GM12878 (cell line): ENCODE measurements at regions not wholly inside any gene's neighbourhood (a gene's known extent, or its start where the extent isn't known, plus 50 kb on each side); places are given as distances from the start of the nearest gene placed in this dataset.

Experiments
- ATAC-seq: fragments of 200-7000 bp; cut with Tn5 transposase; 3 replicates; pipeline ENCODE4 v1.9.1; 2020; ENCODE audit warnings: mild to moderate bottlenecking, moderate library complexity
- BruUV-seq: library from RNA; stranded (reverse); fragments of 400-500 nt; replicated peaks from 2 replicates; lab custom pipeline; 2021; lab: Mats Ljungman, UMichigan
- CTCF ChIA-PET: fragments of 300-600 bp; sonication (Branson Sonifier 250); formaldehyde crosslinking; extraction: SDS; loops from one replicate; lab custom pipeline; 2021; ENCODE audit warnings: inconsistent platforms; lab: Yijun Ruan, JAX
- POLR2A ChIA-PET: fragments of 350-600 bp; formaldehyde crosslinking; extraction: SDS; loops from one replicate; lab custom pipeline; 2021; ENCODE audit warnings: inconsistent platforms; lab: Charles Lee
- RAD21 ChIA-PET: fragments of 300-600 bp; sonication (Branson Sonifier 250); formaldehyde crosslinking; loops from one replicate; lab custom pipeline; 2023; ENCODE audit warnings: antibody characterized with exemption; ENCODE audit not compliant: unreplicated experiment; lab: Charles Lee
- SMC1A ChIA-PET: fragments of 300-600 bp; sonication (Branson Sonifier 250); formaldehyde crosslinking; loops from one replicate; lab custom pipeline; 2023; ENCODE audit not compliant: unreplicated experiment, uncharacterized antibody; lab: Charles Lee
- DNase-seq: peaks from one replicate; pipeline ENCODE4 v3.0.0-alpha.2; 2011; ENCODE audit warnings: low read depth, low spot score
- FAIRE-seq: peaks from 3 replicates; lab custom pipeline; 2011; peaks lifted over from hg19 to GRCh38; lab: Jason Lieb, UNC
- H2AFZ ChIP-seq: 2 replicates; pipeline ENCODE4 v1.6.0; 2011; ENCODE audit warnings: low read depth, low read length, control low read depth; ENCODE audit not compliant: control insufficient read depth
- H3K27ac ChIP-seq: 2 replicates; pipeline ENCODE4 v1.5.1; 2011; ENCODE audit warnings: control low read depth; ENCODE audit not compliant: control insufficient read depth, insufficient read depth
- H3K27me3 ChIP-seq, 2 experiments: replicated peaks in 1 of 2; 2 replicates each; pipeline versions ENCODE4 v1.6.0 to v1.6.1; 2011; ENCODE audit warnings: low read length in 1 of 2; ENCODE audit not compliant: control insufficient read depth in 2 of 2, insufficient read depth in 2 of 2
- H3K36me3 ChIP-seq, 2 experiments: 2 replicates each; pipeline ENCODE4 v1.5.1; 2011; ENCODE audit warnings: low read length in 1 of 2; ENCODE audit not compliant: control insufficient read depth in 2 of 2, insufficient read depth in 2 of 2
- H3K4me1 ChIP-seq: 2 replicates; pipeline ENCODE4 v1.6.1; 2011; ENCODE audit warnings: mild to moderate bottlenecking, low read length, moderate library complexity, mixed read lengths; ENCODE audit not compliant: control insufficient read depth, insufficient read depth
- H3K4me2 ChIP-seq: 2 replicates; pipeline ENCODE4 v1.6.0; 2011; ENCODE audit warnings: control low read depth; ENCODE audit not compliant: control insufficient read depth, insufficient read depth
- H3K4me3 ChIP-seq: fragments of 200-600 bp; sonication (generic); 2 replicates; pipeline ENCODE4 v1.5.1; 2016
- H3K79me2 ChIP-seq: 2 replicates; pipeline ENCODE4 v1.6.0; 2011; ENCODE audit warnings: low read length; ENCODE audit not compliant: control insufficient read depth, insufficient read depth
- H3K9ac ChIP-seq: 2 replicates; pipeline ENCODE4 v1.8.0; 2011; ENCODE audit warnings: low read length, control low read depth, mixed read lengths; ENCODE audit not compliant: control insufficient read depth, insufficient read depth
- H3K9me3 ChIP-seq: replicated peaks from 3 replicates; pipeline ENCODE4 v1.5.1; 2011; ENCODE audit warnings: mild to moderate bottlenecking, low read length; ENCODE audit not compliant: control insufficient read depth, insufficient read depth
- H4K20me1 ChIP-seq: 2 replicates; pipeline ENCODE4 v1.6.0; 2011; ENCODE audit not compliant: control insufficient read depth, insufficient read depth
- CBX5 ChIP-seq: sonication (generic); IDR thresholded peaks from 2 replicates; pipeline ENCODE4 v1.6.1; 2016; ENCODE audit warnings: low read depth, moderate library complexity, mild to moderate bottlenecking, inconsistent platforms
- CEBPB ChIP-seq, 2 experiments: fragments of 150-350 bp in 1 of 2; IDR thresholded peaks; 2 replicates each; pipeline ENCODE4 v1.6.1; 2012 to 2014; ENCODE audit warnings: low read depth in 2 of 2, low read length in 2 of 2, borderline replicate concordance in 1 of 2, inconsistent platforms in 1 of 2
- CHD2 ChIP-seq: IDR thresholded peaks from 2 replicates; pipeline ENCODE4 v1.6.1; 2011; ENCODE audit warnings: low read depth, low read length, improper control_type of control experiment, borderline replicate concordance
- JUNB ChIP-seq: IDR thresholded peaks from 2 replicates; pipeline ENCODE4 v1.6.1; 2016; ENCODE audit warnings: antibody characterized with exemption, mild to moderate bottlenecking
- MTA2 ChIP-seq: fragments of 450-650 bp; IDR thresholded peaks from 2 replicates; pipeline ENCODE4 v1.6.1; 2016; ENCODE audit warnings: low read depth, mild to moderate bottlenecking, moderate library complexity
- NR2C1 ChIP-seq: fragments of 450-650 bp; IDR thresholded peaks from 2 replicates; pipeline ENCODE4 v1.6.1; 2017; ENCODE audit warnings: antibody characterized with exemption, mild to moderate bottlenecking, moderate library complexity
- PAX8 ChIP-seq: fragments of 450-650 bp; IDR thresholded peaks from 2 replicates; pipeline ENCODE4 v1.6.1; 2017; ENCODE audit warnings: mild to moderate bottlenecking, moderate library complexity
- RAD21 ChIP-seq: IDR thresholded peaks from 2 replicates; pipeline ENCODE4 v1.6.1; 2011; ENCODE audit warnings: mild to moderate bottlenecking, low read depth, low read length, moderate library complexity; ENCODE audit not compliant: insufficient read depth
- SREBF1 ChIP-seq: IDR thresholded peaks from 2 replicates; pipeline ENCODE4 v1.6.1; 2012; ENCODE audit warnings: mild to moderate bottlenecking, low read length
- SREBF2 ChIP-seq: IDR thresholded peaks from 2 replicates; pipeline ENCODE4 v1.6.1; 2012; ENCODE audit warnings: mild to moderate bottlenecking, low read length
- USF1 ChIP-seq: IDR thresholded peaks from 2 replicates; pipeline ENCODE4 v1.6.1; 2011; ENCODE audit warnings: borderline replicate concordance, low read depth, mild to moderate bottlenecking, moderate library complexity, mixed read lengths, low read length; ENCODE audit not compliant: insufficient read depth; ENCODE audit errors: extremely low read length
- WRNIP1 ChIP-seq: IDR thresholded peaks from 2 replicates; pipeline ENCODE4 v1.6.1; 2011; ENCODE audit warnings: low read depth, low read length, improper control_type of control experiment, borderline replicate concordance
- ZBTB11 ChIP-seq: fragments of 450-650 bp; formaldehyde crosslinking; IDR thresholded peaks from 2 replicates; pipeline ENCODE4 v1.5.0; 2022; ENCODE audit warnings: mild to moderate bottlenecking, missing genetic modification characterization
- ZNF207 ChIP-seq: fragments of 450-650 bp; IDR thresholded peaks from 2 replicates; pipeline ENCODE4 v1.6.1; 2014; ENCODE audit warnings: antibody characterized with exemption, mild to moderate bottlenecking, borderline replicate concordance
- WGBS: methylation state at CpG from one replicate; pipeline ENCODE4 v1.1.6; 2016; ENCODE audit warnings: low lambda C conversion rate; ENCODE audit not compliant: insufficient replicate concordance, insufficient coverage; ENCODE audit errors: missing lambda C conversion rate; 5-methylcytosine and 5-hydroxymethylcytosine counted together
- in situ Hi-C: fragments of 300-500 bp; cut with MboI; formaldehyde crosslinking; loops from 9 replicates; pipeline ENCODE4 v1.14.3; 2018; ENCODE audit warnings: mixed read lengths
- intact Hi-C: fragments of 100-400 bp; cut with micrococcal nuclease; formaldehyde crosslinking; loops from one replicate; pipeline ENCODE4 v1.14.2; 2022; ENCODE audit not compliant: unreplicated experiment

GRCh38 chr18:72324677-72325076 lies 219.5 kb downstream of the CBLN2 start:
- Histone ChIP-seq H3K9me3 (no peaks in the 10 kb centered on the region), H3K36me3 (no peaks in the 10 kb centered on the region), H3K27me3 (no peaks in the 10 kb centered on the region), H3K27ac (no peak overlapping the region), H3K4me2 (no peak overlapping the region), H3K9ac (no peak overlapping the region), H4K20me1 (no peaks in the 10 kb centered on the region), H3K4me3 (no peak overlapping the region), H3K79me2 (no peaks in the 10 kb centered on the region)
- DNase-seq (no peak), ATAC-seq (no peak), FAIRE-seq (no peak)
- 0% methylated on average over 4 of the region's 4 CpGs for WGBS
- BruUV-seq, result no TSS peak
- intact Hi-C loops (loop anchor here (1.0 kb wide), 1 partner anchor 41 kb away; no protein-coding TSS in a partner anchor), in situ Hi-C loops (no loop called here)
- ChIA-PET POLR2A (no interaction called here), SMC1A (interaction anchor here (0.7 to 1.4 kb wide), 5 partner anchors 13 to 237 kb away, joined by 3 to 5 read pairs (median 3); no protein-coding TSS in a partner anchor), CTCF (interaction anchor here (0.8 to 1.1 kb wide), 2 partner anchors 10 to 26 kb away, joined by 3 read pairs; no protein-coding TSS in a partner anchor)
- TF ChIP-seq ZNF207 (no peak), ZBTB11 (CRISPR knock-in tag) (no peak)
- TF ChIP-seq, all 136 proteins: peak for 0
- Histone ChIP-seq H3K4me1 (no peaks in the 10 kb centered on the region), H2AFZ (no peak overlapping the region)
- RAD21 ChIA-PET, result interaction anchor here (0.6 to 1.0 kb wide), 2 partner anchors 19 to 58 kb away, joined by 3 read pairs; no protein-coding TSS in a partner anchor

GRCh38 chr18:72316497-72316896 lies 227.6 kb downstream of the CBLN2 start:
- DNase-seq, result no peak
- FAIRE-seq, result no peak
- no peaks in the 10 kb centered on the region for H3K79me2 ChIP-seq
- no peak overlapping the region for H2AFZ ChIP-seq
- no TSS peak for BruUV-seq
- intact Hi-C loops, result no loop called here
- H3K9ac ChIP-seq, result no peak overlapping the region
- in situ Hi-C loops, result no loop called here
- ATAC-seq, result no peak
- SMC1A ChIA-PET, result interaction anchor here (1.1 to 1.3 kb wide), 3 partner anchors 12 to 223 kb away, joined by 3 read pairs; no protein-coding TSS in a partner anchor
- no peak overlapping the region for H3K4me2 ChIP-seq
- H3K4me3 ChIP-seq, result no peak overlapping the region
- POLR2A ChIA-PET, result no interaction called here
- no peaks in the 10 kb centered on the region for H3K27me3 ChIP-seq
- no peaks in the 10 kb centered on the region for H3K4me1 ChIP-seq
- 5% methylated on average over 2 of the region's 3 CpGs for WGBS
- H3K36me3 ChIP-seq, result no peaks in the 10 kb centered on the region
- H3K27ac ChIP-seq, result no peak overlapping the region
- H3K9me3 ChIP-seq, result no peaks in the 10 kb centered on the region
- no peaks in the 10 kb centered on the region for H4K20me1 ChIP-seq
- CTCF ChIA-PET, result interaction anchor here (1.3 kb wide), 1 partner anchor 214 kb away, joined by 3 read pairs; no protein-coding TSS in a partner anchor
- RAD21 ChIA-PET, result interaction anchor here (0.7 to 1.4 kb wide), 3 partner anchors 20 to 112 kb away, joined by 3 to 4 read pairs (median 3); no protein-coding TSS in a partner anchor
- no peak for TF ChIP-seq RAD21
- no peak for TF ChIP-seq SREBF1
- no peak for TF ChIP-seq SREBF2
- TF ChIP-seq USF1, result no peak
- no peak for TF ChIP-seq PAX8
- no peak for TF ChIP-seq WRNIP1
- no peak for TF ChIP-seq NR2C1
- TF ChIP-seq JUNB, result no peak
- TF ChIP-seq CEBPB (IDR thresholded peaks at IDR 0.05; ENCODE audit: borderline replicate concordance in 1 of 2, low read depth in 2 of 2, low read length in 2 of 2), result no peak
- TF ChIP-seq MTA2, result no peak
- no peak for TF ChIP-seq CHD2
- TF ChIP-seq CBX5, result no peak
